Colonic mucosa (tissue), 4 donors: ENCODE measurements at regions not wholly inside any gene's neighbourhood (a gene's known extent, or its start where the extent isn't known, plus 50 kb on each side); places are given as distances from the start of the nearest gene placed in this dataset.

Source experiments
- DNase-seq: peaks from one replicate; pipeline ENCODE4 v3.0.0-alpha.2; 2020
- H3K27ac ChIP-seq: fragments of 200-600 bp; one replicate; pipeline ENCODE4 v1.8.0; 2021
- H3K27me3 ChIP-seq: fragments of 200-600 bp; one replicate; pipeline ENCODE4 v1.8.0; 2021
- H3K36me3 ChIP-seq: fragments of 200-600 bp; one replicate; pipeline ENCODE4 v1.8.0; 2021
- H3K4me1 ChIP-seq: fragments of 200-600 bp; one replicate; pipeline ENCODE4 v1.8.0; 2021; ENCODE audit warnings: mild to moderate bottlenecking
- H3K4me3 ChIP-seq: fragments of 200-600 bp; one replicate; pipeline ENCODE4 v1.8.0; 2021
- H3K9ac ChIP-seq, 2 donors: one replicate each; pipeline ENCODE4 v1.7.0; 2013; ENCODE audit warnings: control low read depth in 2 of 2, low read depth in 2 of 2, low read length in 2 of 2
- H3K9me3 ChIP-seq: fragments of 200-600 bp; one replicate; pipeline ENCODE4 v1.8.0; 2021
- intact Hi-C: fragments of 100-400 bp; cut with DNase I; formaldehyde crosslinking; loops from one replicate; pipeline ENCODE4 v1.14.1; 2022
- TF ChIP-seq, protein P1 (sequence below): fragments of 200-600 bp; IDR thresholded peaks from one replicate; pipeline ENCODE4 v1.8.0; 2022; ENCODE audit warnings: antibody characterized with exemption, mild to moderate bottlenecking
- donor health status: healthy.
- donor health status: DM: no; HTN: no; CAD: no.
- donor health status: DM: no; HTN: no; CAD: no.

GRCh38 chr15:88990185-88990679 is 77.1 kb upstream of the MFGE8 start:
- Histone ChIP-seq H3K9me3 (no peaks in the 10 kb centered on the region), H3K4me3 (no peak overlapping the region), H3K36me3 (no peaks in the 10 kb centered on the region), H3K27me3 (no peaks in the 10 kb centered on the region), H3K4me1 (no peaks in the 10 kb centered on the region), H3K27ac (no peak overlapping the region), H3K9ac (no peak overlapping the region)
- DNase-seq: no peak
- TF ChIP-seq, protein P1, sequence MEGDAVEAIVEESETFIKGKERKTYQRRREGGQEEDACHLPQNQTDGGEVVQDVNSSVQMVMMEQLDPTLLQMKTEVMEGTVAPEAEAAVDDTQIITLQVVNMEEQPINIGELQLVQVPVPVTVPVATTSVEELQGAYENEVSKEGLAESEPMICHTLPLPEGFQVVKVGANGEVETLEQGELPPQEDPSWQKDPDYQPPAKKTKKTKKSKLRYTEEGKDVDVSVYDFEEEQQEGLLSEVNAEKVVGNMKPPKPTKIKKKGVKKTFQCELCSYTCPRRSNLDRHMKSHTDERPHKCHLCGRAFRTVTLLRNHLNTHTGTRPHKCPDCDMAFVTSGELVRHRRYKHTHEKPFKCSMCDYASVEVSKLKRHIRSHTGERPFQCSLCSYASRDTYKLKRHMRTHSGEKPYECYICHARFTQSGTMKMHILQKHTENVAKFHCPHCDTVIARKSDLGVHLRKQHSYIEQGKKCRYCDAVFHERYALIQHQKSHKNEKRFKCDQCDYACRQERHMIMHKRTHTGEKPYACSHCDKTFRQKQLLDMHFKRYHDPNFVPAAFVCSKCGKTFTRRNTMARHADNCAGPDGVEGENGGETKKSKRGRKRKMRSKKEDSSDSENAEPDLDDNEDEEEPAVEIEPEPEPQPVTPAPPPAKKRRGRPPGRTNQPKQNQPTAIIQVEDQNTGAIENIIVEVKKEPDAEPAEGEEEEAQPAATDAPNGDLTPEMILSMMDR: no peak
- intact Hi-C loops: no loop called here

DNA sequence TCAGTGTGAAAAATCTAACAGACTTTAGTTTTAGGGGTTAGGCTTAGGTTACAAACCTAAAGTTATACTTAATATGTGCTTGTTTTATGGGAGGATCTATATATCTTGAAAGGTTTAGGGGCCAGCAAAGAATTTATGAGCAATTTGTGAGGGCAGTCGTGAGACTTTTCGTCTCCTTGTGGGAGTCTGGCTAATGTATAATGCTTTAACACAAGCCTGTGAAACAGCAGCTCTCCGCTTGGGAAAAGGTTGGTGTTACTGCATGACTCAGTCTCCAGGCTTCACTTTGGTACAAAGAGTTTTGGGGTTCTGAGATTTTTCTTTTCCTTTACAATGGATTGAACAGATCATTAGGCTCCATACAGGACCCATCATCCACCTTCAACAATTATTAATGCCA is 79.0 kb upstream of the MFGE8 start:
- TF ChIP-seq, protein P1: no peak
- intact Hi-C loops: no loop called here
- H3K27me3 ChIP-seq: no peaks in the 10 kb centered on the region

GRCh38 chr15:88992912-88993376 is 79.8 kb upstream of the MFGE8 start:
- no peaks in the 10 kb centered on the region for H3K27me3 ChIP-seq
- no peak overlapping the region for H3K27ac ChIP-seq
- H3K9me3 ChIP-seq: no peaks in the 10 kb centered on the region
- intact Hi-C loops: no loop called here
- TF ChIP-seq, protein P1: no peak
- H3K4me1 ChIP-seq: no peaks in the 10 kb centered on the region
- no peak for DNase-seq
- no peaks in the 10 kb centered on the region for H3K36me3 ChIP-seq
- H3K9ac ChIP-seq: no peak overlapping the region
- H3K4me3 ChIP-seq: no peak overlapping the region

More for the DNA sequence above, 79.0 kb upstream of the MFGE8 start:
- Histone ChIP-seq H3K9ac (no peak overlapping the region), H3K27ac (no peak overlapping the region), H3K4me3 (no peak overlapping the region), H3K9me3 (no peaks in the 10 kb centered on the region), H3K36me3 (no peaks in the 10 kb centered on the region), H3K4me1 (no peaks in the 10 kb centered on the region)
- DNase-seq: no peak

- intact Hi-C loops: no loop called here
- H3K4me1 ChIP-seq: no peaks in the 10 kb centered on the region
- no peaks in the 10 kb centered on the region for H3K9me3 ChIP-seq
- no peak overlapping the region for H3K4me3 ChIP-seq
- TF ChIP-seq, protein P1: no peak
- no peaks in the 10 kb centered on the region for H3K36me3 ChIP-seq
- no peaks in the 10 kb centered on the region for H3K27me3 ChIP-seq
- DNase-seq: no peak
- no peak overlapping the region for H3K27ac ChIP-seq
- H3K9ac ChIP-seq: no peak overlapping the region
Measured at GRCh38 chr15:88993662-88994061, 80.5 kb upstream of the MFGE8 start.

- no peaks in the 10 kb centered on the region for H3K36me3 ChIP-seq
- no peaks in the 10 kb centered on the region for H3K9me3 ChIP-seq
- H3K9ac ChIP-seq: no peak overlapping the region
- no peak overlapping the region for H3K27ac ChIP-seq
- no peak for DNase-seq
- no peaks in the 10 kb centered on the region for H3K4me1 ChIP-seq
- TF ChIP-seq, protein P1: no peak
- H3K27me3 ChIP-seq: no peaks in the 10 kb centered on the region
- no peak overlapping the region for H3K4me3 ChIP-seq
- intact Hi-C loops: no loop called here
Measured at GRCh38 chr15:88994286-88994685, 81.1 kb upstream of the MFGE8 start.
